SU-DHL-6 (cell line): ENCODE measurements at regions not wholly inside any gene's neighbourhood (a gene's known extent, or its start where the extent isn't known, plus 50 kb on each side); places are given as distances from the start of the nearest gene placed in this dataset.

Experiments
- H2AFZ ChIP-seq: fragments of 200-600 bp; sonication (generic); 2 replicates; pipeline ENCODE4 v1.6.1; 2014; ENCODE audit warnings: low read depth, mild to moderate bottlenecking, moderate library complexity, mixed read lengths, antibody characterized with exemption, low read length; ENCODE audit not compliant: severe bottlenecking
- H3F3A ChIP-seq: fragments of 200-600 bp; shearing (Covaris generic); 2 replicates; pipeline ENCODE4 v1.6.0; 2016; ENCODE audit warnings: antibody characterized with exemption, mild to moderate bottlenecking; ENCODE audit not compliant: insufficient read depth
- H3K27ac ChIP-seq: fragments of 200-600 bp; sonication (generic); 2 replicates; pipeline ENCODE4 v1.5.1; 2016; ENCODE audit warnings: low read depth, mild to moderate bottlenecking, low read length, moderate library complexity, mixed read lengths
- H3K27me3 ChIP-seq: fragments of 200-600 bp; sonication (generic), shearing (Covaris generic); 2 replicates; pipeline ENCODE4 v1.6.0; 2014; ENCODE audit warnings: mild to moderate bottlenecking, low read length
- H3K36me3 ChIP-seq: fragments of 200-600 bp; sonication (generic); 2 replicates; pipeline ENCODE4 v1.6.1; 2014; ENCODE audit warnings: mild to moderate bottlenecking, low read length, mixed read lengths
- H3K4me2 ChIP-seq: fragments of 300-600, 200-600 bp; shearing (Covaris generic), sonication (generic); 2 replicates; pipeline ENCODE4 v1.6.0; 2014; ENCODE audit warnings: low read length, low read depth, mild to moderate bottlenecking; ENCODE audit not compliant: poor library complexity, severe bottlenecking
- H3K4me3 ChIP-seq: fragments of 200-600 bp; sonication (generic); 2 replicates; pipeline ENCODE4 v1.5.1; 2014; ENCODE audit warnings: antibody characterized with exemption, low read length, mild to moderate bottlenecking, mixed read lengths; ENCODE audit not compliant: insufficient read depth, poor library complexity, severe bottlenecking
- H3K79me2 ChIP-seq: fragments of 200-600 bp; sonication (generic); 2 replicates; pipeline ENCODE4 v1.6.1; 2014; ENCODE audit warnings: mild to moderate bottlenecking, low read length, moderate library complexity; ENCODE audit not compliant: insufficient read depth
- H3K9ac ChIP-seq: fragments of 200-600 bp; sonication (generic); 2 replicates; pipeline ENCODE4 v1.7.0; 2014; ENCODE audit warnings: mild to moderate bottlenecking, low read length
- H3K9me2 ChIP-seq: fragments of 200-600 bp; sonication (generic); replicated peaks from 2 replicates; pipeline ENCODE4 v1.6.1; 2014; ENCODE audit warnings: low read length; ENCODE audit not compliant: insufficient read depth
- H3K9me3 ChIP-seq: fragments of 200-600 bp; sonication (generic); 2 replicates; pipeline ENCODE4 v1.6.1; 2014; ENCODE audit warnings: low read length, mixed read lengths; ENCODE audit not compliant: insufficient read depth
- H4K20me1 ChIP-seq: fragments of 200-600 bp; sonication (generic); 2 replicates; pipeline ENCODE4 v1.6.1; 2014; ENCODE audit warnings: low read depth, mild to moderate bottlenecking, antibody characterized with exemption, low read length, moderate library complexity, mixed read lengths
- EZH2phosphoT487 ChIP-seq: fragments of 200-600 bp; sonication (generic), shearing (Covaris generic); conservative IDR thresholded peaks from 2 replicates; pipeline ENCODE4 v1.6.1; 2018; ENCODE audit warnings: mild to moderate bottlenecking, antibody characterized with exemption, low read length, moderate library complexity, mixed read lengths
- TF ChIP-seq, protein P1 (sequence below): fragments of 200-600 bp; sonication (generic); IDR thresholded peaks from one replicate; pipeline ENCODE4 v1.5.1; 2017; ENCODE audit warnings: antibody characterized with exemption, mild to moderate bottlenecking, low read length, moderate library complexity; ENCODE audit not compliant: insufficient read depth, poor library complexity, severe bottlenecking

GRCh38 chr9:118563677-118564076 lies 805.6 kb downstream of the BRINP1 start:
- Histone ChIP-seq H3F3A (no peaks in the 10 kb centered on the region), H3K4me2 (no peak overlapping the region)
- TF ChIP-seq EZH2phosphoT487, result no peak
- TF ChIP-seq, protein P1, sequence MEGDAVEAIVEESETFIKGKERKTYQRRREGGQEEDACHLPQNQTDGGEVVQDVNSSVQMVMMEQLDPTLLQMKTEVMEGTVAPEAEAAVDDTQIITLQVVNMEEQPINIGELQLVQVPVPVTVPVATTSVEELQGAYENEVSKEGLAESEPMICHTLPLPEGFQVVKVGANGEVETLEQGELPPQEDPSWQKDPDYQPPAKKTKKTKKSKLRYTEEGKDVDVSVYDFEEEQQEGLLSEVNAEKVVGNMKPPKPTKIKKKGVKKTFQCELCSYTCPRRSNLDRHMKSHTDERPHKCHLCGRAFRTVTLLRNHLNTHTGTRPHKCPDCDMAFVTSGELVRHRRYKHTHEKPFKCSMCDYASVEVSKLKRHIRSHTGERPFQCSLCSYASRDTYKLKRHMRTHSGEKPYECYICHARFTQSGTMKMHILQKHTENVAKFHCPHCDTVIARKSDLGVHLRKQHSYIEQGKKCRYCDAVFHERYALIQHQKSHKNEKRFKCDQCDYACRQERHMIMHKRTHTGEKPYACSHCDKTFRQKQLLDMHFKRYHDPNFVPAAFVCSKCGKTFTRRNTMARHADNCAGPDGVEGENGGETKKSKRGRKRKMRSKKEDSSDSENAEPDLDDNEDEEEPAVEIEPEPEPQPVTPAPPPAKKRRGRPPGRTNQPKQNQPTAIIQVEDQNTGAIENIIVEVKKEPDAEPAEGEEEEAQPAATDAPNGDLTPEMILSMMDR, result no peak

GRCh38 chr9:118567861-118568260 lies 801.4 kb downstream of the BRINP1 start:
- Histone ChIP-seq H2AFZ (no peak overlapping the region), H3K79me2 (no peaks in the 10 kb centered on the region), H3K27me3 (no peaks in the 10 kb centered on the region), H3K27ac (no peak overlapping the region), H3K4me3 (no peak overlapping the region), H3K9ac (no peak overlapping the region), H3K4me2 (no peak overlapping the region), H3K9me2 (no peaks in the 10 kb centered on the region), H3K36me3 (no peaks in the 10 kb centered on the region), H3K9me3 (no peaks in the 10 kb centered on the region), H4K20me1 (no peaks in the 10 kb centered on the region), H3F3A (no peaks in the 10 kb centered on the region)
- TF ChIP-seq, protein P1, result no peak
- no peak for TF ChIP-seq EZH2phosphoT487

More at GRCh38 chr9:118563677-118564076, 805.6 kb downstream of the BRINP1 start:
- H3K9me2 ChIP-seq, result no peaks in the 10 kb centered on the region
- H3K27me3 ChIP-seq, result no peaks in the 10 kb centered on the region
- H4K20me1 ChIP-seq, result no peaks in the 10 kb centered on the region
- H2AFZ ChIP-seq, result no peak overlapping the region
- H3K4me3 ChIP-seq, result no peak overlapping the region
- no peaks in the 10 kb centered on the region for H3K36me3 ChIP-seq
- H3K9me3 ChIP-seq, result no peaks in the 10 kb centered on the region
- H3K9ac ChIP-seq, result no peak overlapping the region
- no peak overlapping the region for H3K27ac ChIP-seq
- no peaks in the 10 kb centered on the region for H3K79me2 ChIP-seq

DNA sequence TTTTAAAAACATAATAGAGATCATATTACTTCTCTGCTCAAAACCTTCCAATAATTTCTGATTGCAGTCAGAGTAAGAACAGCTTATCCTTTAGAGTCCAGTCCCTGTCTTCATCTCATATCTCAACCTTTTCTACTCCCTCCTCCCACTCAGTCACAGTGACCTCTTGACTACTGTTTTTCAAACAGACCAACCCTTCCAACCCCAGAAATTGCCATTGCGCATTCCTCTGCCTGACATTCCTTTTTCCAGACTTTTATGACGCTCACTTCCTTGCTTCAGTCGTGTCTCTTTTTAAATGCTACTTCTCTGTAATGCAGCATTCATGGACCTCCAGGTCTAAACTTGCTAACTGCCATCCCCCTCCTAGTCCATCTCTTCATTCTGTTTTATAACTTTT lies 800.5 kb downstream of the BRINP1 start:
- no peaks in the 10 kb centered on the region for H3F3A ChIP-seq
- H3K9ac ChIP-seq, result no peak overlapping the region
- no peaks in the 10 kb centered on the region for H3K27me3 ChIP-seq
- H3K79me2 ChIP-seq, result no peaks in the 10 kb centered on the region
- no peak overlapping the region for H3K27ac ChIP-seq
- no peaks in the 10 kb centered on the region for H4K20me1 ChIP-seq
- H3K9me2 ChIP-seq, result no peaks in the 10 kb centered on the region
- no peak overlapping the region for H3K4me3 ChIP-seq
- no peak overlapping the region for H2AFZ ChIP-seq
- no peak overlapping the region for H3K4me2 ChIP-seq
- no peaks in the 10 kb centered on the region for H3K36me3 ChIP-seq
- no peak for TF ChIP-seq EZH2phosphoT487
- TF ChIP-seq, protein P1, result no peak
- H3K9me3 ChIP-seq, result no peaks in the 10 kb centered on the region
